ENCODE measurements at regions not wholly inside any gene's neighbourhood (a gene's known extent, or its start where the extent isn't known, plus 50 kb on each side); places are given as distances from the start of the nearest gene placed in this dataset.

- no peak overlapping the region for H3K9ac ChIP-seq (ENCODE audit: low read length in 3 of 3)
- H3K27me3 ChIP-seq (ENCODE audit: control insufficient read depth, insufficient read depth, low read length), result no peaks in the 10 kb centered on the region
- H3K4me3 ChIP-seq (ENCODE audit: low read length in 3 of 3), result no peak overlapping the region
- DNase-seq, result no peak
- H3K9me3 ChIP-seq (ENCODE audit: control insufficient read depth in 2 of 3, insufficient read depth in 1 of 3, low read length in 3 of 3), result no peaks in the 10 kb centered on the region
- no peaks in the 10 kb centered on the region for H3K4me1 ChIP-seq (ENCODE audit: control insufficient read depth in 2 of 3, insufficient read depth in 2 of 3, low read depth in 1 of 3, low read length in 3 of 3)
- H3K36me3 ChIP-seq (ENCODE audit: control insufficient read depth in 2 of 3, insufficient read depth in 3 of 3, low read length in 3 of 3), result no peaks in the 10 kb centered on the region
- FAIRE-seq, result no peak
- no peak for TF ChIP-seq CTCF (IDR thresholded peaks at IDR 0.05; ENCODE audit: borderline replicate concordance, extremely low read depth, insufficient read depth)
- intact Hi-C loops (cut with DNase I), result no loop called here
- H3K27ac ChIP-seq (ENCODE audit: low read depth in 2 of 2, low read length in 2 of 2), result no peak overlapping the region
These were observed 121.3 kb downstream of the PPP1R3A start for GRCh38 chr7:113797420-113798010.

- no peak overlapping the region for H3K9ac ChIP-seq (ENCODE audit: low read length in 3 of 3)
- H3K36me3 ChIP-seq (ENCODE audit: control insufficient read depth in 2 of 3, insufficient read depth in 3 of 3, low read length in 3 of 3), result no peaks in the 10 kb centered on the region
- no peak overlapping the region for H3K4me3 ChIP-seq (ENCODE audit: low read length in 3 of 3)
- FAIRE-seq (no peak), DNase-seq (no peak)
- H3K9me3 ChIP-seq (ENCODE audit: control insufficient read depth in 2 of 3, insufficient read depth in 1 of 3, low read length in 3 of 3), result no peaks in the 10 kb centered on the region
- no peak overlapping the region for H3K27ac ChIP-seq (ENCODE audit: low read depth in 2 of 2, low read length in 2 of 2)
- no peak for TF ChIP-seq CTCF (IDR thresholded peaks at IDR 0.05; ENCODE audit: borderline replicate concordance, extremely low read depth, insufficient read depth)
- H3K4me1 ChIP-seq (ENCODE audit: control insufficient read depth in 2 of 3, insufficient read depth in 2 of 3, low read depth in 1 of 3, low read length in 3 of 3), result no peaks in the 10 kb centered on the region
- no peaks in the 10 kb centered on the region for H3K27me3 ChIP-seq (ENCODE audit: control insufficient read depth, insufficient read depth, low read length)
- intact Hi-C loops (cut with DNase I), result no loop called here
These were observed 122.3 kb downstream of the PPP1R3A start for GRCh38 chr7:113796557-113796956.

DNA sequence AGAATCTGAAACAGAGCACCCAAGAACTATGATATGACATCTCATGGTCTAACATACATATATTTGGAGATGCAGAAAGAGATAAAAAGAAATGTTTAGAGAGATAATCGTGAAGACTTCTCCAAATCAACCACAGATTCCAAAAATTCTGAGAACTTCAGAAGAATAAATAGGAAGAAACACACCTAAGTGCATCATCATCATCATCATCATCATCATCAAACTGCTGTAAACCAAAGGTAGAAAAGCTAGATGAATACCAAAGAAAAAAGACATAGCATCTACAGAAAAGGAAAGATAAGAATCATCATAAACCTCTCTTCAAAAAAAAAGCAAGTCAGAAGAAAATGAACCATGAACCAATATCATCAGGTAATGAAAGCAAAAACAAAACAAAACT is 124.2 kb downstream of the PPP1R3A start:
- Histone ChIP-seq H3K36me3 (ENCODE audit: control insufficient read depth in 2 of 3, insufficient read depth in 3 of 3, low read length in 3 of 3) (no peaks in the 10 kb centered on the region), H3K4me3 (ENCODE audit: low read length in 3 of 3) (no peak overlapping the region), H3K27me3 (ENCODE audit: control insufficient read depth, insufficient read depth, low read length) (no peaks in the 10 kb centered on the region), H3K4me1 (ENCODE audit: control insufficient read depth in 2 of 3, insufficient read depth in 2 of 3, low read depth in 1 of 3, low read length in 3 of 3) (no peaks in the 10 kb centered on the region), H3K27ac (ENCODE audit: low read depth in 2 of 2, low read length in 2 of 2) (no peak overlapping the region), H3K9ac (ENCODE audit: low read length in 3 of 3) (no peak overlapping the region), H3K9me3 (ENCODE audit: control insufficient read depth in 2 of 3, insufficient read depth in 1 of 3, low read length in 3 of 3) (no peaks in the 10 kb centered on the region)
- intact Hi-C loops (cut with DNase I), result no loop called here
- DNase-seq, result no peak
- FAIRE-seq, result no peak
- TF ChIP-seq CTCF (IDR thresholded peaks at IDR 0.05; ENCODE audit: borderline replicate concordance, extremely low read depth, insufficient read depth), result no peak

- H3K36me3 ChIP-seq (ENCODE audit: control insufficient read depth in 2 of 3, insufficient read depth in 3 of 3, low read length in 3 of 3), result no peaks in the 10 kb centered on the region
- intact Hi-C loops (cut with DNase I), result no loop called here
- no peaks in the 10 kb centered on the region for H3K9me3 ChIP-seq (ENCODE audit: control insufficient read depth in 2 of 3, insufficient read depth in 1 of 3, low read length in 3 of 3)
- H3K27ac ChIP-seq (ENCODE audit: low read depth in 2 of 2, low read length in 2 of 2), result no peak overlapping the region
- no peak for DNase-seq
- FAIRE-seq, result no peak
- H3K9ac ChIP-seq (ENCODE audit: low read length in 3 of 3), result no peak overlapping the region
- no peaks in the 10 kb centered on the region for H3K4me1 ChIP-seq (ENCODE audit: control insufficient read depth in 2 of 3, insufficient read depth in 2 of 3, low read depth in 1 of 3, low read length in 3 of 3)
- no peak for TF ChIP-seq CTCF (IDR thresholded peaks at IDR 0.05; ENCODE audit: borderline replicate concordance, extremely low read depth, insufficient read depth)
- H3K27me3 ChIP-seq (ENCODE audit: control insufficient read depth, insufficient read depth, low read length), result no peaks in the 10 kb centered on the region
- H3K4me3 ChIP-seq (ENCODE audit: low read length in 3 of 3), result no peak overlapping the region
These were observed 125.6 kb downstream of the PPP1R3A start for GRCh38 chr7:113793171-113793570.

Measured in kidney (tissue), 13 donors.